Left ventricle myocardium inferior (tissue), 1 donor: ENCODE measurements at regions not wholly inside any gene's neighbourhood (a gene's known extent, or its start where the extent isn't known, plus 50 kb on each side); places are given as distances from the start of the nearest gene placed in this dataset.
"Not testable (repeated sequence)": the region's sequence is repeated elsewhere in the genome, so short reads cannot be mapped to it uniquely, and the experiment has no call there.

ENCODE experiments used
- DNase-seq: peaks from one replicate; pipeline ENCODE4 v3.0.0-alpha.2; 2020
- H3K27ac ChIP-seq: fragments of 200-600 bp; replicated peaks from 2 replicates; pipeline ENCODE4 v1.8.0; 2021
- H3K27me3 ChIP-seq: fragments of 200-600 bp; 2 replicates; pipeline ENCODE4 v1.8.0; 2021; ENCODE audit warnings: low read depth
- H3K36me3 ChIP-seq: fragments of 200-600 bp; 2 replicates; pipeline ENCODE4 v1.8.0; 2021
- H3K4me1 ChIP-seq: fragments of 200-600 bp; 2 replicates; pipeline ENCODE4 v1.8.0; 2021
- H3K4me3 ChIP-seq: fragments of 200-600 bp; 2 replicates; pipeline ENCODE4 v1.8.0; 2021; ENCODE audit warnings: mild to moderate bottlenecking, moderate library complexity
- H3K9me3 ChIP-seq: fragments of 200-600 bp; replicated peaks from 2 replicates; pipeline ENCODE4 v1.8.0; 2021
- intact Hi-C: fragments of 100-400 bp; cut with micrococcal nuclease; formaldehyde crosslinking; loops from one replicate; pipeline ENCODE4 v1.11.0; 2022
- TF ChIP-seq, protein P1 (sequence below): fragments of 200-600 bp; IDR thresholded peaks from 2 replicates; pipeline ENCODE4 v1.8.0; 2021; ENCODE audit warnings: antibody characterized with exemption, mild to moderate bottlenecking, borderline replicate concordance
- donor health status: DM: no; HTN: yes; CAD: no; lungs with severe emphysema.

DNA sequence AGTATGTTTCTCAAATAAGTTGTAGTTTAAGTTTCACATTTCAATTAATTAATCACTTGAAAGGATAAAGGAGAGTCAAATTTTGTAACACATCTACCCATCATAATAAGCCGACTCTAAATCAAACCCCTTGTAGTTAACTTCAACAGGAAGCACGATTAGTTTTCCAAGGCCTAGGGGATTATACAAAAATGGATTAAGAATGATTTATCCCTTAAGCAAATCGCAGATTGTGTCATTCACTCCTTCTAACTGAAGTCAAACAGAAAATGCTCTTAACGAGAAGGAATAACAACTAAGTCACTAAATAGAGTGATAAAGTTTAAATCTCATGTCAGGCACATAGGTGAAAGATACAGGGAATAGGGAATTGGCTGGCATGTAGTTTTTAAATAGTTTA is 792.8 kb downstream of the ZPLD1 start:
- H3K27me3 ChIP-seq: no peaks in the 10 kb centered on the region
- H3K4me3 ChIP-seq: no peak overlapping the region
- H3K4me1 ChIP-seq: no peaks in the 10 kb centered on the region
- intact Hi-C loops: no loop called here
- H3K9me3 ChIP-seq: peaks cover 5% of the 10 kb centered on the region
- DNase-seq: no peak
- H3K27ac ChIP-seq: no peak overlapping the region
- H3K36me3 ChIP-seq: no peaks in the 10 kb centered on the region
- TF ChIP-seq, protein P1, sequence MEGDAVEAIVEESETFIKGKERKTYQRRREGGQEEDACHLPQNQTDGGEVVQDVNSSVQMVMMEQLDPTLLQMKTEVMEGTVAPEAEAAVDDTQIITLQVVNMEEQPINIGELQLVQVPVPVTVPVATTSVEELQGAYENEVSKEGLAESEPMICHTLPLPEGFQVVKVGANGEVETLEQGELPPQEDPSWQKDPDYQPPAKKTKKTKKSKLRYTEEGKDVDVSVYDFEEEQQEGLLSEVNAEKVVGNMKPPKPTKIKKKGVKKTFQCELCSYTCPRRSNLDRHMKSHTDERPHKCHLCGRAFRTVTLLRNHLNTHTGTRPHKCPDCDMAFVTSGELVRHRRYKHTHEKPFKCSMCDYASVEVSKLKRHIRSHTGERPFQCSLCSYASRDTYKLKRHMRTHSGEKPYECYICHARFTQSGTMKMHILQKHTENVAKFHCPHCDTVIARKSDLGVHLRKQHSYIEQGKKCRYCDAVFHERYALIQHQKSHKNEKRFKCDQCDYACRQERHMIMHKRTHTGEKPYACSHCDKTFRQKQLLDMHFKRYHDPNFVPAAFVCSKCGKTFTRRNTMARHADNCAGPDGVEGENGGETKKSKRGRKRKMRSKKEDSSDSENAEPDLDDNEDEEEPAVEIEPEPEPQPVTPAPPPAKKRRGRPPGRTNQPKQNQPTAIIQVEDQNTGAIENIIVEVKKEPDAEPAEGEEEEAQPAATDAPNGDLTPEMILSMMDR: no peak

DNA sequence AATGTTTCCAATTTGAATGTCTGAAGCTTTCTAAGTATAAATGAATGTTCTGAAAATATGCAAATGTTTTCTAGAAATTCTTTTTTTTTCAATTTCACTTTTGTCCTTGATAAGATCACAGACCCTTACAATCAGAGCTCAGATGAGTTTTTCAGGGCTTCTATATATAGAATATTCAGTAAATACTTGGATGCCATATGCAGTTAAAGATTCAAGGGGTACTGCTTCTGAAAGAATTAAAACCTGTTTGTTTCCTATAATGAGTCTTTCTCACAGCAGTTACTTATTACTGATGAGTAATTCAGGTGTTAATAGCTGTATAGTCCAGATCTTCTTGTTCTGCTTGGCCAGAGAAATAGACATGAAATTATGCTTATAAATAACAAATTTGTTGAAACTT is 812.6 kb downstream of the ZPLD1 start:
- Histone ChIP-seq H3K4me1 (no peaks in the 10 kb centered on the region), H3K27ac (no peak overlapping the region), H3K36me3 (no peaks in the 10 kb centered on the region), H3K4me3 (no peak overlapping the region), H3K9me3 (peaks cover 12% of the 10 kb centered on the region), H3K27me3 (no peaks in the 10 kb centered on the region)
- intact Hi-C loops: no loop called here
- DNase-seq: no peak
- TF ChIP-seq, protein P1: no peak

DNA sequence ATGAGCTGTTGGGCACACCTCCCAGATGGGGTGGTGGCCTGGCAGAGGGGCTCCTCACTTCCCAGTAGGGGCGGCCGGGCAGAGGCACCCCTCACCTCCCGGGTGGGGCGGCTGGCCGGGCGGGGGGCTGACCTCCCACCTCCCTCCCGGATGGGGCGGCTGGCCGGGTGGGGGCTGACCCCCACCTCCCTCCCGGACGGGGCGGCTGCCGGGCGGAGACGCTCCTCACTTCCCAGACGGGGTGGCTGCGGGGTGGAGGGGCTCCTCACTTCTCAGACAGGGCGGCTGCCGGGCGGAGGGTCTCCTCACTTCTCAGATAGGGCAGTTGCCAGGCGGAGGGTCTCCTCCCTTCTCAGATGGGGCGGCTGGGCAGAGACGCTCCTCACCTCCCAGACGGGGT is 820.0 kb downstream of the ZPLD1 start:
- H3K4me1 ChIP-seq, H3K4me3 ChIP-seq, H3K36me3 ChIP-seq, H3K27ac ChIP-seq, intact Hi-C loops, DNase-seq, H3K27me3 ChIP-seq: not testable (repeated sequence)
- peaks cover 16% of the 10 kb centered on the region for H3K9me3 ChIP-seq

DNA sequence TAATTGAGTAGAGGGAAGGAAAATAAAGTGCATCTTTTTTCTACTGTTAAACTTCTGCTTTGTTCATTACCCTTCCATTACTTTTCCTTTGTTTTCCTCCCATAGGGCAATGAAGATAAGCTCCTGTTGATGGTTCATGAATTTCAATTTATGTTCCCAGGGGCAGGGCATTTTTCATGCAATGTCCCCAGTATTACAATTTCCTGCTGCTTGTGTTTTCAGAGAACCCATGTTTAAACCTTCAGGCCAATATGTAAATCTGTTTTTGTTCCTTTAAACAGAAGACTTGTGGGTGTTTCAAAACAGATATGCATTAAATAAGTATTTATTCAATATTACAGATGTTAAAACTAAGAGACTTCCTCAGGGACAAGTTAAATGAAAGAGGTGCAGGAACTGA is 834.5 kb downstream of the ZPLD1 start:
- Histone ChIP-seq H3K9me3 (peaks cover 32% of the 10 kb centered on the region), H3K4me1 (no peaks in the 10 kb centered on the region), H3K36me3 (no peaks in the 10 kb centered on the region), H3K27me3 (no peaks in the 10 kb centered on the region), H3K27ac (no peak overlapping the region), H3K4me3 (no peak overlapping the region)
- intact Hi-C loops: no loop called here
- DNase-seq: no peak
- TF ChIP-seq, protein P1: no peak

DNA sequence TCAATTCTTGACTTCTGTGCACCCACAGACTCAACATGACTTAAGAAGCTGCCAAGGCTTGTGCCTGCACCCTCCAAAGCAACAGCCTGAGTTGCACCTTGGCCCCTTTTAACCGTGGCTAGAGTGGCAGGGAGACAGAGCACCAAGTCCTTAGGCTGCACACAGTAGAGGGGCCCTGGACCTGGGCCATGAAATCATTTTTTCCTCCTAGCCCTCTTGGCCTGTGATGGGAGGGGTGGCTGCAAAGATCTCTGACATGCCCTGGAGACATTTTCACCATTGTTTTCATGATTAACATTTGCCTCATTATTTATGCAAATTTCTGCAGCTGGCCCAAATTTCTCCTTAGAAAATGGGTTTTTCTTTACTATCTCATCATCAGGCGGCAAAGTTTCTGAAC is 836.8 kb downstream of the ZPLD1 start:
- Histone ChIP-seq H3K27me3 (no peaks in the 10 kb centered on the region), H3K27ac (no peak overlapping the region), H3K36me3 (no peaks in the 10 kb centered on the region), H3K4me1 (no peaks in the 10 kb centered on the region), H3K4me3 (no peak overlapping the region), H3K9me3 (peaks cover 44% of the 10 kb centered on the region)
- TF ChIP-seq, protein P1: no peak
- DNase-seq: no peak
- intact Hi-C loops: no loop called here

DNA sequence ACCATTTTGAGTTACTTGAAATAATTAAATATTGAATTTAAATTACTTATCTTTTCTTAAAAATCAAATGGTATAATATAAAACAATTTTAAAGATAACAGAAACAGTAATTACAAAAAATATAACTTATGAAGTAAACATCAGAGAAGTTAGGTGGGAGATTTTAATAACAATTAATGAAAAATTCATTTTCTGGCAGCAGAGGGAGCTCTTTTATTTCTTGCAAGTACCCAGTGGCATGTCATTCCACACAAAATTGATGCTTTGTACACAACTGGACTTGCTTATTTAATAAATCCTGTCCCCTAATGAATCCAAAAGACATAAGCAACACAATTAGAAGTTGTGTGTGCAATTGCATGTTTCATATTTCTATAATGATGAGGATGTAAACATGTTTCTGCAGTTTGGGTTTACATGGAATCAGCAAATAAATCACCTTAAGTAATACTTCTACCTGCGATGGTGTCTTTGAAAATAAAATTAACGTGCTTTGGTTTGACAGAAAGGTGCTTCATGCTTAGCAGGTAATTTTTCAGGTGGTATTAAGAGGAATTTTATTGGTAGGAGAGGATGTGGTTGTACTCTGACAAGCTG is 861.3 kb downstream of the ZPLD1 start:
- peaks cover 11% of the 10 kb centered on the region for H3K9me3 ChIP-seq
- TF ChIP-seq, protein P1: peak; percentile 21
- H3K27ac ChIP-seq: no peak overlapping the region
- no peak for DNase-seq
- intact Hi-C loops: no loop called here
- H3K4me1 ChIP-seq: no peaks in the 10 kb centered on the region
- no peaks in the 10 kb centered on the region for H3K27me3 ChIP-seq
- H3K4me3 ChIP-seq: no peak overlapping the region
- no peaks in the 10 kb centered on the region for H3K36me3 ChIP-seq

DNA sequence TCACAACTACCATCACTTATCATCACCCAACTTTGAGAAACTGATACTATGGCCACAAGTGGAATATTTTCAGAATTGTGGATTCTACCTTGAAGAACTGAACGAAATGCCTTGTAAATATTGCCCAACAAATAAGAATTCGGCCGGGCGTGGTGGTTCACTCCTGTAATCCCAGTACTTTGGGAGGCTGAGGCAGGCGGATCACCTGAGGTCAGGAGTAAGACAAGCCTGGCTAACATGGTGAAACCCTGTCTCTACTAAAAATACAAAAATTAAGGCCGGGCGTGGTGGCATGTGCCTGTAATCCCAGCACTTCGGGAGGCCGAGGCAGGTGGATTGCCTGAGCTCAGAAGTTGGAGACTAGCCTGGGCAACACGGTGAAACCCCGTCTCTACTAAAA is 862.7 kb downstream of the ZPLD1 start:
- intact Hi-C loops, H3K27ac ChIP-seq, H3K27me3 ChIP-seq, H3K4me3 ChIP-seq, H3K4me1 ChIP-seq, DNase-seq, H3K36me3 ChIP-seq: not testable (repeated sequence)
- peaks cover 13% of the 10 kb centered on the region for H3K9me3 ChIP-seq
